Lower leg skin (tissue), 4 donors: ENCODE measurements at regions not wholly inside any gene's neighbourhood (a gene's known extent, or its start where the extent isn't known, plus 50 kb on each side); places are given as distances from the start of the nearest gene placed in this dataset.

ENCODE experiments used
- DNase-seq, 2 donors: peaks; one replicate each; pipeline ENCODE4 v3.0.0-alpha.2; 2019; ENCODE audit warnings: low spot score in 2 of 2
- H3K4me3 ChIP-seq: fragments of 200-600 bp; sonication (generic); 2 replicates; pipeline ENCODE4 v1.5.1; 2017; ENCODE audit warnings: mild to moderate bottlenecking, low read depth; ENCODE audit not compliant: poor library complexity, severe bottlenecking
- POLR2A ChIP-seq, 2 donors: fragments of 450-650 bp; IDR thresholded peaks; one replicate each; pipeline ENCODE4 v1.6.1; 2016 to 2017; ENCODE audit warnings: antibody characterized with exemption in 2 of 2, mild to moderate bottlenecking in 1 of 2, moderate library complexity in 1 of 2
- WGBS, 2 donors: methylation state at CpG; one replicate each; pipeline ENCODE4 v1.1.5; 2018; 5-methylcytosine and 5-hydroxymethylcytosine counted together
- intact Hi-C: fragments of 100-400 bp; cut with DNase I; formaldehyde crosslinking; loops from one replicate; pipeline ENCODE4 v1.15.0; 2023; ENCODE audit warnings: low total_unique reads
- TF ChIP-seq, protein P1 (sequence below), 3 donors: fragments of 450-650 bp; IDR thresholded peaks; one replicate each; pipeline ENCODE4 v1.5.1; 2016; ENCODE audit warnings: antibody characterized with exemption in 3 of 3, mild to moderate bottlenecking in 3 of 3, moderate library complexity in 2 of 3

DNA sequence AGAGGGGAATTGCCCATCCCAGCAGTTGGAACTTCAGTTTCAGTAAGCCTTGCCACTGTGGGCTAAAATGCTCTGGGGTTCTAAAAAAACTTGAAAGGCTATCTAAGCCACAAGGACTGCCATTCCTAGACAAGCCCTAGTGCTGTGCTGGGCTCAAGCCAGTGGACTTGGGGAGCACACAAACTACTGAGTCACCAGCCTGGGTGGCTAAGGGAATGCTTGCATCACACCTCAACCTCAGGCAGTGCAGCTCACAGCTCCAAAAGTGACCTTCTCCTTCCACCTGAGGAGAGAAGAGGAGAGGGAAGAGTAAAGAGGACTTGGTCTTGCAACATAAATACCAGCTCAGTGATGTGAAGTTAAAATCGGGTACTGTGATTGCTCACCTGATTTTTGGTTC lies 116.7 kb upstream of the GLRA2 start:
- 61 to 100% methylated on average over 1 of the region's 1 CpG for WGBS, 2 donors
- no peak overlapping the region for H3K4me3 ChIP-seq
- TF ChIP-seq, protein P1, sequence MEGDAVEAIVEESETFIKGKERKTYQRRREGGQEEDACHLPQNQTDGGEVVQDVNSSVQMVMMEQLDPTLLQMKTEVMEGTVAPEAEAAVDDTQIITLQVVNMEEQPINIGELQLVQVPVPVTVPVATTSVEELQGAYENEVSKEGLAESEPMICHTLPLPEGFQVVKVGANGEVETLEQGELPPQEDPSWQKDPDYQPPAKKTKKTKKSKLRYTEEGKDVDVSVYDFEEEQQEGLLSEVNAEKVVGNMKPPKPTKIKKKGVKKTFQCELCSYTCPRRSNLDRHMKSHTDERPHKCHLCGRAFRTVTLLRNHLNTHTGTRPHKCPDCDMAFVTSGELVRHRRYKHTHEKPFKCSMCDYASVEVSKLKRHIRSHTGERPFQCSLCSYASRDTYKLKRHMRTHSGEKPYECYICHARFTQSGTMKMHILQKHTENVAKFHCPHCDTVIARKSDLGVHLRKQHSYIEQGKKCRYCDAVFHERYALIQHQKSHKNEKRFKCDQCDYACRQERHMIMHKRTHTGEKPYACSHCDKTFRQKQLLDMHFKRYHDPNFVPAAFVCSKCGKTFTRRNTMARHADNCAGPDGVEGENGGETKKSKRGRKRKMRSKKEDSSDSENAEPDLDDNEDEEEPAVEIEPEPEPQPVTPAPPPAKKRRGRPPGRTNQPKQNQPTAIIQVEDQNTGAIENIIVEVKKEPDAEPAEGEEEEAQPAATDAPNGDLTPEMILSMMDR (IDR thresholded peaks at IDR 0.05), result no peak
- TF ChIP-seq POLR2A (IDR thresholded peaks at IDR 0.05), result no peak
- intact Hi-C loops, result no loop called here
- no peak for DNase-seq

- intact Hi-C loops, result no loop called here
- no peak for DNase-seq
- 13 to 31% methylated on average over 1 of the region's 1 CpG for WGBS, 2 donors
- H3K4me3 ChIP-seq, result no peak overlapping the region
- TF ChIP-seq, protein P1 (IDR thresholded peaks at IDR 0.05), result no peak
- no peak for TF ChIP-seq POLR2A (IDR thresholded peaks at IDR 0.05)
Measured at GRCh38 chrX:14411326-14411725, 118.0 kb upstream of the GLRA2 start.

GRCh38 chrX:14409341-14409740 lies 120.0 kb upstream of the GLRA2 start:
- no peak for DNase-seq
- intact Hi-C loops, result no loop called here
- 20 to 21% methylated on average over 2 of the region's 2 CpGs for WGBS, 2 donors
- H3K4me3 ChIP-seq, result no peak overlapping the region
- TF ChIP-seq POLR2A (IDR thresholded peaks at IDR 0.05), result no peak
- TF ChIP-seq, protein P1 (IDR thresholded peaks at IDR 0.05), result no peak

GRCh38 chrX:14406225-14406624 lies 123.1 kb upstream of the GLRA2 start:
- intact Hi-C loops, result no loop called here
- TF ChIP-seq POLR2A (IDR thresholded peaks at IDR 0.05), result no peak
- TF ChIP-seq, protein P1 (IDR thresholded peaks at IDR 0.05), result no peak
- no peak for DNase-seq
- no peak overlapping the region for H3K4me3 ChIP-seq

- intact Hi-C loops, result no loop called here
- 60 to 69% methylated on average over 2 of the region's 2 CpGs for WGBS, 2 donors
- H3K4me3 ChIP-seq, result no peak overlapping the region
- no peak for DNase-seq
- TF ChIP-seq POLR2A (IDR thresholded peaks at IDR 0.05), result no peak
- TF ChIP-seq, protein P1 (IDR thresholded peaks at IDR 0.05), result no peak
Measured at GRCh38 chrX:14398725-14399124, 130.6 kb upstream of the GLRA2 start.

DNA sequence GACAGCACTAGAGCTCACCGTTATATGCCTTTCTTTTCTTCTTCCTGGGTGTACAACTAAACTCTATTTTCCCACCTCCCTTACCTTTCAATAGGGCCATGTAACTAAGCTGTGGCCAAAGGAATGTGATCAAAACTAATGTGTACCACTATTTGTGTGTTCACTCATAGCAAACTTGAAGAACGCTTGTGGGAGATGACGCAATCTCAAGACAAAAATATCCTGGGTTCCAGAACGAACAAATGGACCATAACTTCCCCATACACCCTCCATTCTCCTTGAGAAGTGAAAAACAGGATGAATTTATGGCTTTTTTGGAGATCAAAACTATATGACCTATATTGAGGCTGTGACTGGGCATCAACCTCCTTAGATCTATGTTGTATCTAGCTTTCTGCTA lies 139.7 kb upstream of the GLRA2 start:
- no peak overlapping the region for H3K4me3 ChIP-seq
- DNase-seq, result no peak
- no peak for TF ChIP-seq POLR2A (IDR thresholded peaks at IDR 0.05)
- TF ChIP-seq, protein P1 (IDR thresholded peaks at IDR 0.05), result no peak
- intact Hi-C loops, result no loop called here
- WGBS, 2 donors, result 74 to 82% methylated on average over 4 of the region's 4 CpGs
